ENCODE measurements at regions not wholly inside any gene's neighbourhood (a gene's known extent, or its start where the extent isn't known, plus 50 kb on each side); places are given as distances from the start of the nearest gene placed in this dataset.

GRCh38 chr20:52837378-52837777 lies 134.8 kb upstream of the TSHZ2 start:
- TF ChIP-seq POLR2AphosphoS5 (IDR thresholded peaks at IDR 0.05) (no peak), CTCF (IDR thresholded peaks at IDR 0.05) (no peak), EP300 (IDR thresholded peaks at IDR 0.05) (no peak), POLR2A (IDR thresholded peaks at IDR 0.05; ENCODE audit: low read depth) (no peak)
- Histone ChIP-seq H3K36me3 (no peaks in the 10 kb centered on the region), H3K4me1 (no peaks in the 10 kb centered on the region), H3K9me3 (no peaks in the 10 kb centered on the region), H3K27me3 (no peaks in the 10 kb centered on the region), H3K27ac (replicated peaks in 1 of 4) (no peak overlapping the region), H3K4me3 (no peak overlapping the region)
- 60% methylated on average over 4 of the region's 4 CpGs for WGBS
- no peak for DNase-seq (ENCODE audit: extremely low spot score)
- intact Hi-C loops (cut with DNase I) = no loop called here

GRCh38 chr20:52833901-52834300 lies 138.3 kb upstream of the TSHZ2 start:
- Histone ChIP-seq H3K9me3 (peaks cover 0 to 17% (median 8%) of the 10 kb centered on the region in 4 donors), H3K4me1 (no peaks in the 10 kb centered on the region), H3K36me3 (no peaks in the 10 kb centered on the region), H3K27ac (replicated peaks in 1 of 4) (no peak overlapping the region), H3K27me3 (no peaks in the 10 kb centered on the region), H3K4me3 (no peak overlapping the region)
- intact Hi-C loops (cut with DNase I) = no loop called here
- no peak for DNase-seq (ENCODE audit: extremely low spot score)
- 91% methylated on average over 2 of the region's 2 CpGs for WGBS
- TF ChIP-seq EP300 (IDR thresholded peaks at IDR 0.05) = no peak

- intact Hi-C loops (cut with DNase I) = no loop called here
Observed at GRCh38 chr20:52832151-52832774, 139.9 kb upstream of the TSHZ2 start.

GRCh38 chr20:52830598-52830997 lies 141.6 kb upstream of the TSHZ2 start:
- intact Hi-C loops (cut with DNase I) = no loop called here
- DNase-seq (ENCODE audit: extremely low spot score) = no peak
- Histone ChIP-seq H3K4me1 (no peaks in the 10 kb centered on the region), H3K27ac (replicated peaks in 1 of 4) (no peak overlapping the region), H3K9me3 (peaks cover 0 to 17% (median 14%) of the 10 kb centered on the region in 4 donors), H3K27me3 (no peaks in the 10 kb centered on the region), H3K36me3 (no peaks in the 10 kb centered on the region), H3K4me3 (no peak overlapping the region)
- TF ChIP-seq EP300 (IDR thresholded peaks at IDR 0.05) (no peak), POLR2A (IDR thresholded peaks at IDR 0.05; ENCODE audit: low read depth) (no peak), POLR2AphosphoS5 (IDR thresholded peaks at IDR 0.05) (no peak), CTCF (IDR thresholded peaks at IDR 0.05) (no peak)
- WGBS = 93% methylated on average over 4 of the region's 4 CpGs

More at GRCh38 chr20:52832151-52832774, 139.9 kb upstream of the TSHZ2 start:
- Histone ChIP-seq H3K4me1 (no peaks in the 10 kb centered on the region), H3K27me3 (no peaks in the 10 kb centered on the region), H3K36me3 (no peaks in the 10 kb centered on the region), H3K9me3 (peaks cover 0 to 17% (median 10%) of the 10 kb centered on the region in 4 donors), H3K27ac (replicated peaks in 1 of 4) (no peak overlapping the region), H3K4me3 (no peak overlapping the region)
- no peak for DNase-seq (ENCODE audit: extremely low spot score)
- WGBS = 84% methylated on average over 4 of the region's 4 CpGs
- TF ChIP-seq CTCF (IDR thresholded peaks at IDR 0.05) (no peak), EP300 (IDR thresholded peaks at IDR 0.05) (no peak), POLR2A (IDR thresholded peaks at IDR 0.05; ENCODE audit: low read depth) (no peak), POLR2AphosphoS5 (IDR thresholded peaks at IDR 0.05) (no peak)

GRCh38 chr20:52829111-52829510 lies 143.0 kb upstream of the TSHZ2 start:
- no peaks in the 10 kb centered on the region for H3K27me3 ChIP-seq
- H3K27ac ChIP-seq (replicated peaks in 1 of 4) = no peak overlapping the region
- H3K4me3 ChIP-seq = no peak overlapping the region
- intact Hi-C loops (cut with DNase I) = no loop called here
- DNase-seq (ENCODE audit: extremely low spot score) = no peak
- no peaks in the 10 kb centered on the region for H3K4me1 ChIP-seq
- no peaks in the 10 kb centered on the region for H3K36me3 ChIP-seq
- TF ChIP-seq POLR2AphosphoS5 (IDR thresholded peaks at IDR 0.05) = no peak
- no peak for TF ChIP-seq CTCF (IDR thresholded peaks at IDR 0.05)
- TF ChIP-seq EP300 (IDR thresholded peaks at IDR 0.05) = no peak
- TF ChIP-seq POLR2A (IDR thresholded peaks at IDR 0.05; ENCODE audit: low read depth) = no peak
- peaks cover 0 to 17% (median 14%) of the 10 kb centered on the region in 4 donors for H3K9me3 ChIP-seq

Measured in esophagus muscularis mucosa (tissue), 4 donors.